GM12878 (cell line): ENCODE measurements at regions not wholly inside any gene's neighbourhood (a gene's known extent, or its start where the extent isn't known, plus 50 kb on each side); places are given as distances from the start of the nearest gene placed in this dataset.

Source experiments
- ATAC-seq: fragments of 200-7000 bp; cut with Tn5 transposase; 3 replicates; pipeline ENCODE4 v1.9.1; 2020; ENCODE audit warnings: mild to moderate bottlenecking, moderate library complexity
- BruUV-seq: library from RNA; stranded (reverse); fragments of 400-500 nt; replicated peaks from 2 replicates; lab custom pipeline; 2021; lab: Mats Ljungman, UMichigan
- CTCF ChIA-PET: fragments of 300-600 bp; sonication (Branson Sonifier 250); formaldehyde crosslinking; extraction: SDS; loops from one replicate; lab custom pipeline; 2021; ENCODE audit warnings: inconsistent platforms; lab: Yijun Ruan, JAX
- POLR2A ChIA-PET: fragments of 350-600 bp; formaldehyde crosslinking; extraction: SDS; loops from one replicate; lab custom pipeline; 2021; ENCODE audit warnings: inconsistent platforms; lab: Charles Lee
- RAD21 ChIA-PET: fragments of 300-600 bp; sonication (Branson Sonifier 250); formaldehyde crosslinking; loops from one replicate; lab custom pipeline; 2023; ENCODE audit warnings: antibody characterized with exemption; ENCODE audit not compliant: unreplicated experiment; lab: Charles Lee
- SMC1A ChIA-PET: fragments of 300-600 bp; sonication (Branson Sonifier 250); formaldehyde crosslinking; loops from one replicate; lab custom pipeline; 2023; ENCODE audit not compliant: unreplicated experiment, uncharacterized antibody; lab: Charles Lee
- DNase-seq: peaks from one replicate; pipeline ENCODE4 v3.0.0-alpha.2; 2011; ENCODE audit warnings: low read depth, low spot score
- FAIRE-seq: peaks from 3 replicates; lab custom pipeline; 2011; peaks lifted over from hg19 to GRCh38; lab: Jason Lieb, UNC
- H2AFZ ChIP-seq: 2 replicates; pipeline ENCODE4 v1.6.0; 2011; ENCODE audit warnings: low read depth, low read length, control low read depth; ENCODE audit not compliant: control insufficient read depth
- H3K27ac ChIP-seq: 2 replicates; pipeline ENCODE4 v1.5.1; 2011; ENCODE audit warnings: control low read depth; ENCODE audit not compliant: control insufficient read depth, insufficient read depth
- H3K27me3 ChIP-seq, 2 experiments: replicated peaks in 1 of 2; 2 replicates each; pipeline versions ENCODE4 v1.6.0 to v1.6.1; 2011; ENCODE audit warnings: low read length in 1 of 2; ENCODE audit not compliant: control insufficient read depth in 2 of 2, insufficient read depth in 2 of 2
- H3K36me3 ChIP-seq, 2 experiments: 2 replicates each; pipeline ENCODE4 v1.5.1; 2011; ENCODE audit warnings: low read length in 1 of 2; ENCODE audit not compliant: control insufficient read depth in 2 of 2, insufficient read depth in 2 of 2
- H3K4me1 ChIP-seq: 2 replicates; pipeline ENCODE4 v1.6.1; 2011; ENCODE audit warnings: mild to moderate bottlenecking, low read length, moderate library complexity, mixed read lengths; ENCODE audit not compliant: control insufficient read depth, insufficient read depth
- H3K4me2 ChIP-seq: 2 replicates; pipeline ENCODE4 v1.6.0; 2011; ENCODE audit warnings: control low read depth; ENCODE audit not compliant: control insufficient read depth, insufficient read depth
- H3K4me3 ChIP-seq: fragments of 200-600 bp; sonication (generic); 2 replicates; pipeline ENCODE4 v1.5.1; 2016
- H3K79me2 ChIP-seq: 2 replicates; pipeline ENCODE4 v1.6.0; 2011; ENCODE audit warnings: low read length; ENCODE audit not compliant: control insufficient read depth, insufficient read depth
- H3K9ac ChIP-seq: 2 replicates; pipeline ENCODE4 v1.8.0; 2011; ENCODE audit warnings: low read length, control low read depth, mixed read lengths; ENCODE audit not compliant: control insufficient read depth, insufficient read depth
- H3K9me3 ChIP-seq: replicated peaks from 3 replicates; pipeline ENCODE4 v1.5.1; 2011; ENCODE audit warnings: mild to moderate bottlenecking, low read length; ENCODE audit not compliant: control insufficient read depth, insufficient read depth
- H4K20me1 ChIP-seq: 2 replicates; pipeline ENCODE4 v1.6.0; 2011; ENCODE audit not compliant: control insufficient read depth, insufficient read depth
- ATF7 ChIP-seq: fragments of 450-650 bp; IDR thresholded peaks from 2 replicates; pipeline ENCODE4 v1.6.1; 2016; ENCODE audit warnings: low read depth, mild to moderate bottlenecking
- CREB1 ChIP-seq: IDR thresholded peaks from 2 replicates; pipeline ENCODE4 v1.6.1; 2012; ENCODE audit warnings: low read depth, mild to moderate bottlenecking, inconsistent platforms
- ESRRA ChIP-seq: IDR thresholded peaks from 2 replicates; pipeline ENCODE4 v1.6.1; 2012; ENCODE audit warnings: mild to moderate bottlenecking, low read length, improper control_type of control experiment
- GABPA ChIP-seq: IDR thresholded peaks from 2 replicates; pipeline ENCODE4 v1.6.1; 2014; ENCODE audit warnings: antibody characterized with exemption, low read depth, mild to moderate bottlenecking, inconsistent platforms
- HCFC1 ChIP-seq: fragments of 150-350 bp; IDR thresholded peaks from 2 replicates; pipeline ENCODE4 v1.6.1; 2014; ENCODE audit warnings: low read length
- HDAC2 ChIP-seq: fragments of 200-600 bp; sonication (generic); IDR thresholded peaks from 2 replicates; pipeline ENCODE4 v1.6.1; 2017
- IKZF1 ChIP-seq: fragments of 450-650 bp; conservative IDR thresholded peaks from 2 replicates; pipeline ENCODE4 v1.6.1; 2017; ENCODE audit warnings: antibody characterized with exemption, mild to moderate bottlenecking
- MXI1 ChIP-seq: fragments of 150-350 bp; IDR thresholded peaks from 2 replicates; pipeline ENCODE4 v1.6.1; 2011; ENCODE audit warnings: low read depth, mild to moderate bottlenecking, inconsistent platforms, low read length, improper control_type of control experiment
- RELB ChIP-seq: fragments of 450-650 bp; IDR thresholded peaks from 2 replicates; pipeline ENCODE4 v1.6.1; 2017; ENCODE audit warnings: low read depth, mild to moderate bottlenecking, moderate library complexity
- SMAD5 ChIP-seq: IDR thresholded peaks from 2 replicates; pipeline ENCODE4 v1.6.1; 2016; ENCODE audit warnings: antibody characterized with exemption, low read depth
- TCF7 ChIP-seq: IDR thresholded peaks from 2 replicates; pipeline ENCODE4 v1.6.1; 2014; ENCODE audit warnings: antibody characterized with exemption, borderline replicate concordance
- YY1 ChIP-seq: IDR thresholded peaks from 2 replicates; pipeline ENCODE4 v1.6.1; 2011; ENCODE audit warnings: low read depth, mild to moderate bottlenecking, low read length
- WGBS: methylation state at CpG from one replicate; pipeline ENCODE4 v1.1.6; 2016; ENCODE audit warnings: low lambda C conversion rate; ENCODE audit not compliant: insufficient replicate concordance, insufficient coverage; ENCODE audit errors: missing lambda C conversion rate; 5-methylcytosine and 5-hydroxymethylcytosine counted together
- in situ Hi-C: fragments of 300-500 bp; cut with MboI; formaldehyde crosslinking; loops from 9 replicates; pipeline ENCODE4 v1.14.3; 2018; ENCODE audit warnings: mixed read lengths
- intact Hi-C: fragments of 100-400 bp; cut with micrococcal nuclease; formaldehyde crosslinking; loops from one replicate; pipeline ENCODE4 v1.14.2; 2022; ENCODE audit not compliant: unreplicated experiment
- TF ChIP-seq, protein P1 (sequence below): fragments of 450-650 bp; IDR thresholded peaks from 2 replicates; pipeline ENCODE4 v1.6.1; 2017; ENCODE audit warnings: borderline replicate concordance

GRCh38 chr2:160943414-160943813 is 216.8 kb upstream of the TANK start:
- ATAC-seq (no peak), DNase-seq (no peak), FAIRE-seq (no peak)
- in situ Hi-C loops (no loop called here), intact Hi-C loops (no loop called here)
- RAD21 ChIA-PET: interaction anchor here (1.5 kb wide), 1 partner anchor 121 kb away, joined by 4 read pairs; no protein-coding TSS in a partner anchor
- H3K27me3 ChIP-seq: no peaks in the 10 kb centered on the region
- TF ChIP-seq GABPA (no peak), SMAD5 (no peak), IKZF1 (no peak), HCFC1 (no peak), YY1 (no peak), MXI1 (no peak), TCF7 (no peak), CREB1 (no peak), HDAC2 (no peak), RELB (no peak), ESRRA (no peak), ATF7 (no peak)
- TF ChIP-seq, protein P1, sequence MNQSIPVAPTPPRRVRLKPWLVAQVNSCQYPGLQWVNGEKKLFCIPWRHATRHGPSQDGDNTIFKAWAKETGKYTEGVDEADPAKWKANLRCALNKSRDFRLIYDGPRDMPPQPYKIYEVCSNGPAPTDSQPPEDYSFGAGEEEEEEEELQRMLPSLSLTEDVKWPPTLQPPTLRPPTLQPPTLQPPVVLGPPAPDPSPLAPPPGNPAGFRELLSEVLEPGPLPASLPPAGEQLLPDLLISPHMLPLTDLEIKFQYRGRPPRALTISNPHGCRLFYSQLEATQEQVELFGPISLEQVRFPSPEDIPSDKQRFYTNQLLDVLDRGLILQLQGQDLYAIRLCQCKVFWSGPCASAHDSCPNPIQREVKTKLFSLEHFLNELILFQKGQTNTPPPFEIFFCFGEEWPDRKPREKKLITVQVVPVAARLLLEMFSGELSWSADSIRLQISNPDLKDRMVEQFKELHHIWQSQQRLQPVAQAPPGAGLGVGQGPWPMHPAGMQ: no peak
- no peaks in the 10 kb centered on the region for H3K79me2 ChIP-seq
- no TSS peak for BruUV-seq
- H3K36me3 ChIP-seq: no peaks in the 10 kb centered on the region
- no peaks in the 10 kb centered on the region for H3K9me3 ChIP-seq
- no peaks in the 10 kb centered on the region for H3K4me1 ChIP-seq
- H3K9ac ChIP-seq: no peak overlapping the region
- no peak overlapping the region for H3K27ac ChIP-seq
- H3K4me2 ChIP-seq: no peak overlapping the region
- CTCF ChIA-PET: interaction anchor here (3.7 kb wide), 1 partner anchor 50 kb away, joined by 10 read pairs; no protein-coding TSS in a partner anchor
- POLR2A ChIA-PET: no interaction called here
- 52% methylated on average over 3 of the region's 3 CpGs for WGBS
- no peak overlapping the region for H2AFZ ChIP-seq
- SMC1A ChIA-PET: no interaction called here
- no peak overlapping the region for H3K4me3 ChIP-seq
- no peaks in the 10 kb centered on the region for H4K20me1 ChIP-seq
